Endothelial cell of umbilical vein (primary cell): ENCODE measurements at regions not wholly inside any gene's neighbourhood (a gene's known extent, or its start where the extent isn't known, plus 50 kb on each side); places are given as distances from the start of the nearest gene placed in this dataset.
A peak's percentile ranks its signal among the peaks of the same experiment; 100 is the strongest.

ENCODE experiments used
- BruUV-seq: library from RNA; stranded (reverse); fragments of 400-500 nt; replicated peaks from 2 replicates; lab custom pipeline; 2021; lab: Mats Ljungman, UMichigan
- CTCF ChIA-PET: fragments of 300-600, 350-600 bp; sonication (Branson Sonifier 250); formaldehyde crosslinking; loops from one replicate; lab custom pipeline; 2021; ENCODE audit warnings: antibody characterized with exemption, inconsistent platforms; lab: Charles Lee
- POLR2A ChIA-PET: fragments of 300-600, 350-600 bp; sonication (Branson Sonifier 250); formaldehyde crosslinking; loops from one replicate; lab custom pipeline; 2021; ENCODE audit warnings: antibody characterized with exemption, inconsistent platforms; lab: Charles Lee
- DNase-seq: peaks from one replicate; pipeline ENCODE4 v3.0.0-alpha.2; 2011; ENCODE audit warnings: low read depth, low spot score
- FAIRE-seq: peaks from 2 replicates; lab custom pipeline; 2011; peaks lifted over from hg19 to GRCh38; lab: Jason Lieb, UNC
- H2AFZ ChIP-seq: 2 replicates; pipeline ENCODE4 v1.6.0; 2012; ENCODE audit warnings: low read depth, low read length, control low read depth, inconsistent platforms
- H3K27ac ChIP-seq: 2 replicates; pipeline ENCODE4 v1.5.1; 2011; ENCODE audit warnings: low read depth, mild to moderate bottlenecking, control low read depth, low read length, moderate library complexity; ENCODE audit not compliant: insufficient read depth
- H3K27me3 ChIP-seq, 2 experiments: 2 replicates each; pipeline versions ENCODE4 v1.6.0 to v1.6.1; 2011; ENCODE audit warnings: low read length in 2 of 2, mixed read lengths in 1 of 2; ENCODE audit not compliant: control insufficient read depth in 2 of 2, insufficient read depth in 2 of 2
- H3K36me3 ChIP-seq, 2 experiments: 2 replicates in 1 of 2; 3 replicates in 1 of 2; pipeline ENCODE4 v1.5.1; 2011; ENCODE audit warnings: low read length in 2 of 2, mild to moderate bottlenecking in 1 of 2, moderate library complexity in 1 of 2; ENCODE audit not compliant: control insufficient read depth in 2 of 2, insufficient read depth in 2 of 2; ENCODE audit errors: extremely low read depth in 1 of 2
- H3K4me1 ChIP-seq: 3 replicates; pipeline ENCODE4 v1.5.1; 2011; ENCODE audit warnings: mild to moderate bottlenecking, low read length; ENCODE audit not compliant: control insufficient read depth, insufficient read depth; ENCODE audit errors: extremely low read depth
- H3K4me2 ChIP-seq: 2 replicates; pipeline ENCODE4 v1.6.1; 2011; ENCODE audit warnings: low read length, control low read depth, mixed read lengths; ENCODE audit not compliant: insufficient read depth
- H3K4me3 ChIP-seq, 3 experiments: fragments of 200-600 bp in 1 of 3; sonication (generic), shearing (Covaris generic) in 1 of 3; replicated peaks in 1 of 3; 2 replicates each; pipeline ENCODE4 v1.5.1; 2011 to 2016; ENCODE audit warnings: control low read depth in 3 of 3, low read length in 3 of 3, mild to moderate bottlenecking in 2 of 3, inconsistent platforms in 1 of 3, low read depth in 1 of 3, moderate library complexity in 1 of 3; ENCODE audit not compliant: insufficient read depth in 1 of 3
- H3K79me2 ChIP-seq: 2 replicates; pipeline ENCODE4 v1.6.0; 2012; ENCODE audit warnings: low read length, inconsistent platforms; ENCODE audit not compliant: control insufficient read depth, insufficient read depth
- H3K9ac ChIP-seq: replicated peaks from 2 replicates; pipeline ENCODE3; 2011; ENCODE audit warnings: low read length, control low read depth; ENCODE audit not compliant: insufficient read depth; ENCODE audit errors: extremely low read depth
- H3K9me1 ChIP-seq: replicated peaks from 3 replicates; pipeline ENCODE4 v1.6.0; 2011; ENCODE audit warnings: mild to moderate bottlenecking, low read length; ENCODE audit not compliant: control insufficient read depth, insufficient read depth; ENCODE audit errors: extremely low read depth
- H3K9me3 ChIP-seq: replicated peaks from 2 replicates; pipeline ENCODE4 v1.5.1; 2012; ENCODE audit warnings: low read length, inconsistent platforms; ENCODE audit not compliant: control insufficient read depth, insufficient read depth
- H4K20me1 ChIP-seq: replicated peaks from 2 replicates; pipeline ENCODE3; 2011; ENCODE audit warnings: mild to moderate bottlenecking, low read length; ENCODE audit not compliant: control insufficient read depth, insufficient read depth; ENCODE audit errors: extremely low read depth
- EZH2 ChIP-seq: IDR thresholded peaks from 2 replicates; pipeline ENCODE4 v1.6.1; 2012; ENCODE audit warnings: borderline replicate concordance, low read depth, mild to moderate bottlenecking, moderate library complexity, low read length, inconsistent platforms; ENCODE audit not compliant: severe bottlenecking
- FOS ChIP-seq: IDR thresholded peaks from 2 replicates; pipeline ENCODE4 v1.6.1; 2011; ENCODE audit warnings: mild to moderate bottlenecking, low read length, moderate library complexity, borderline replicate concordance; ENCODE audit not compliant: insufficient read depth
- GATA2 ChIP-seq: IDR thresholded peaks from 2 replicates; pipeline ENCODE4 v1.7.0; 2011; ENCODE audit warnings: low read depth, mild to moderate bottlenecking, moderate library complexity, mixed read lengths, low read length; ENCODE audit not compliant: insufficient read length, insufficient read depth
- JUN ChIP-seq: IDR thresholded peaks from 2 replicates; pipeline ENCODE4 v1.6.1; 2011; ENCODE audit warnings: borderline replicate concordance, low read depth; ENCODE audit not compliant: insufficient read length, insufficient read depth
- MYC ChIP-seq: IDR thresholded peaks from one replicate; pipeline ENCODE4 v1.6.1; 2011; ENCODE audit warnings: mild to moderate bottlenecking, low read depth, low read length
- POLR2A ChIP-seq: IDR thresholded peaks from 2 replicates; pipeline ENCODE4 v1.6.1; 2012; ENCODE audit warnings: low read depth, mild to moderate bottlenecking, control low read depth, low read length
- dilution Hi-C: fragments of 300-500 bp; cut with MboI; formaldehyde crosslinking; loops from one replicate; pipeline ENCODE4 v1.15.0; 2019; ENCODE audit warnings: low sequenced_read_pairs; ENCODE audit not compliant: extremely low pct_ligation_motif_present
- intact Hi-C: fragments of 100-400 bp; cut with micrococcal nuclease; formaldehyde crosslinking; loops from one replicate; pipeline ENCODE4 v1.10.0; 2022
- TF ChIP-seq, protein P1 (sequence below), 2 donors: IDR thresholded peaks; 1 replicate in 1 of 2; 2 replicates in 1 of 2; pipeline ENCODE4 v1.5.1; 2011; ENCODE audit warnings: low read length in 2 of 2, mild to moderate bottlenecking in 2 of 2, moderate library complexity in 2 of 2, control low read depth in 1 of 2, inconsistent platforms in 1 of 2, low read depth in 1 of 2; ENCODE audit not compliant: insufficient read depth in 1 of 2; ENCODE audit errors: extremely low read depth in 1 of 2

DNA sequence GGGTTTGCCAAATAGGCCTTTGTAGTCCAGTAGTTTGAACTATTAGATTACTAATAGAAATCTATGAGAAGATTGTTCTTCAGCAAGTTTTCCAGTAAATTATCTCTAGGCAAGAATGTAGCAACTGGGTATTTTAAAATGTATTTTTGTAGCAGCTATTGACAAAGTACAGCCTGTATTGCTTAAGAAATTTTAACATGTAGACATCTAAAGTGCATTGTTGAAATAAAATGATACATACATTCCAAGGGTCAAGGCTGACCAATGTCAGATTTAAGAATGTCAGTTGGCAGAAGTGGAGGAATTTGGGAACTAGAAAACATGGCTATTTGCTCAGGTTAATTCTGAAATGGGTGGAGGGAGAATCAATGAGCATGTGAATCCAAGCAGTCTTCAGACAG is 57.5 kb upstream of the ZSWIM6 start:
- no peaks in the 10 kb centered on the region for H3K9me1 ChIP-seq
- H3K27me3 ChIP-seq = no peaks in the 10 kb centered on the region
- intact Hi-C loops = no loop called here
- no peaks in the 10 kb centered on the region for H3K9me3 ChIP-seq
- no peak overlapping the region for H2AFZ ChIP-seq
- H3K36me3 ChIP-seq = no peaks in the 10 kb centered on the region
- no peak overlapping the region for H3K4me3 ChIP-seq
- no peak overlapping the region for H3K9ac ChIP-seq
- BruUV-seq = no TSS peak
- no peaks in the 10 kb centered on the region for H4K20me1 ChIP-seq
- H3K27ac ChIP-seq = no peak overlapping the region
- no peak for DNase-seq
- peaks cover 25% of the 10 kb centered on the region for H3K4me1 ChIP-seq
- no peak overlapping the region for H3K4me2 ChIP-seq
- FAIRE-seq = peak; percentile 55
- no peak for TF ChIP-seq EZH2
- no peak for TF ChIP-seq FOS
- TF ChIP-seq POLR2A = no peak
- no peak for TF ChIP-seq JUN
- no peak for TF ChIP-seq GATA2
- TF ChIP-seq, protein P1, sequence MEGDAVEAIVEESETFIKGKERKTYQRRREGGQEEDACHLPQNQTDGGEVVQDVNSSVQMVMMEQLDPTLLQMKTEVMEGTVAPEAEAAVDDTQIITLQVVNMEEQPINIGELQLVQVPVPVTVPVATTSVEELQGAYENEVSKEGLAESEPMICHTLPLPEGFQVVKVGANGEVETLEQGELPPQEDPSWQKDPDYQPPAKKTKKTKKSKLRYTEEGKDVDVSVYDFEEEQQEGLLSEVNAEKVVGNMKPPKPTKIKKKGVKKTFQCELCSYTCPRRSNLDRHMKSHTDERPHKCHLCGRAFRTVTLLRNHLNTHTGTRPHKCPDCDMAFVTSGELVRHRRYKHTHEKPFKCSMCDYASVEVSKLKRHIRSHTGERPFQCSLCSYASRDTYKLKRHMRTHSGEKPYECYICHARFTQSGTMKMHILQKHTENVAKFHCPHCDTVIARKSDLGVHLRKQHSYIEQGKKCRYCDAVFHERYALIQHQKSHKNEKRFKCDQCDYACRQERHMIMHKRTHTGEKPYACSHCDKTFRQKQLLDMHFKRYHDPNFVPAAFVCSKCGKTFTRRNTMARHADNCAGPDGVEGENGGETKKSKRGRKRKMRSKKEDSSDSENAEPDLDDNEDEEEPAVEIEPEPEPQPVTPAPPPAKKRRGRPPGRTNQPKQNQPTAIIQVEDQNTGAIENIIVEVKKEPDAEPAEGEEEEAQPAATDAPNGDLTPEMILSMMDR (IDR thresholded peaks at IDR 0.05; ENCODE audit: extremely low read depth in 1 of 2, insufficient read depth in 1 of 2, low read depth in 1 of 2, low read length in 2 of 2) = no peak
- no peak for TF ChIP-seq MYC
- no peaks in the 10 kb centered on the region for H3K79me2 ChIP-seq
- dilution Hi-C loops = no loop called here
- ChIA-PET CTCF (interaction anchor here (0.5 to 4.9 kb wide), 2 partner anchors 39 to 56 kb away, joined by 3 to 58 read pairs; partner anchors contain the start of gene ZSWIM6), POLR2A (no interaction called here)
